OCI-LY1 (cell line): ENCODE measurements at regions not wholly inside any gene's neighbourhood (a gene's known extent, or its start where the extent isn't known, plus 50 kb on each side); places are given as distances from the start of the nearest gene placed in this dataset.

ENCODE experiments used
- CTCF ChIP-seq: fragments of 200-600 bp; sonication (generic), shearing (Covaris generic); IDR thresholded peaks from 2 replicates; pipeline ENCODE4 v1.5.1; 2017; ENCODE audit warnings: mild to moderate bottlenecking, antibody characterized with exemption, low read length, moderate library complexity, mixed read lengths
- EZH2 ChIP-seq: fragments of 200-600 bp; sonication (generic), shearing (Covaris generic); IDR thresholded peaks from 2 replicates; pipeline ENCODE4 v1.8.0; 2017; ENCODE audit warnings: borderline replicate concordance, mixed run types, mild to moderate bottlenecking, antibody characterized with exemption, low read length, moderate library complexity, mixed read lengths

GRCh38 chr6:9632026-9632425 is 782.8 kb downstream of the TFAP2A start:
- TF ChIP-seq CTCF (no peak), EZH2 (no peak)
